Uterus (tissue), 3 donors: ENCODE measurements at regions not wholly inside any gene's neighbourhood (a gene's known extent, or its start where the extent isn't known, plus 50 kb on each side); places are given as distances from the start of the nearest gene placed in this dataset.
A peak's percentile ranks its signal among the peaks of the same experiment; 100 is the strongest.

Source experiments
- DNase-seq, 2 donors: peaks; one replicate each; pipeline ENCODE4 v3.0.0-alpha.2; 2019 to 2020
- H3K27ac ChIP-seq, 2 donors: fragments of 200-600 bp; sonication (generic); 1 replicate in 1 of 2; 2 replicates in 1 of 2; pipeline ENCODE4 v1.5.1; 2016 to 2018
- H3K27me3 ChIP-seq, 2 donors: fragments of 200-600 bp; sonication (generic); one replicate each; pipeline ENCODE4 v1.5.1; 2018 to 2019; ENCODE audit warnings: control low read depth in 1 of 2
- H3K36me3 ChIP-seq, 2 donors: fragments of 200-600 bp; sonication (generic); one replicate each; pipeline ENCODE4 v1.5.1; 2019; ENCODE audit warnings: control low read depth in 1 of 2
- H3K4me1 ChIP-seq, 2 donors: fragments of 200-600 bp; sonication (generic); one replicate each; pipeline ENCODE4 v1.5.1; 2018 to 2019; ENCODE audit warnings: control low read depth in 1 of 2
- H3K4me3 ChIP-seq, 2 donors: fragments of 200-600 bp; sonication (generic); 1 replicate in 1 of 2; 2 replicates in 1 of 2; pipeline ENCODE4 v1.5.1; 2018 to 2019; ENCODE audit warnings: mild to moderate bottlenecking in 1 of 2
- H3K9me3 ChIP-seq, 2 donors: fragments of 200-600 bp; sonication (generic); one replicate each; pipeline ENCODE4 v1.5.1; 2019; ENCODE audit warnings: control low read depth in 1 of 2
- CTCF ChIP-seq, 4 experiments: fragments of 200-600 bp in 2 of 4; fragments of 450-650 bp in 2 of 4; sonication (generic) in 2 of 4; IDR thresholded peaks; one replicate each; pipeline ENCODE4 v1.5.1; 2016 to 2019; ENCODE audit warnings: antibody characterized with exemption in 4 of 4, mild to moderate bottlenecking in 2 of 4, moderate library complexity in 1 of 4
- POLR2A ChIP-seq, 2 donors: fragments of 450-650 bp; IDR thresholded peaks; one replicate each; pipeline ENCODE4 v1.6.1; 2016; ENCODE audit warnings: antibody characterized with exemption in 2 of 2, mild to moderate bottlenecking in 1 of 2, moderate library complexity in 1 of 2
- intact Hi-C: fragments of 100-400 bp; cut with DNase I; formaldehyde crosslinking; loops from one replicate; pipeline ENCODE4 v1.15.1; 2023; ENCODE audit warnings: low total_unique reads
- donor health status: DM: yes; HTN: yes; CAD: no.

- H3K27me3 ChIP-seq, result no peaks in the 10 kb centered on the region
- H3K36me3 ChIP-seq, result no peaks in the 10 kb centered on the region
- TF ChIP-seq CTCF (IDR thresholded peaks at IDR 0.05), result no peak
- TF ChIP-seq POLR2A (IDR thresholded peaks at IDR 0.05), result no peak
- no peak for DNase-seq
- no peak overlapping the region for H3K4me3 ChIP-seq
- no peaks in the 10 kb centered on the region for H3K4me1 ChIP-seq
- H3K9me3 ChIP-seq, result no peaks in the 10 kb centered on the region
- intact Hi-C loops, result no loop called here
- no peak overlapping the region for H3K27ac ChIP-seq
These were observed 420.1 kb downstream of the IRX1 start for GRCh38 chr5:4015709-4016108.

- no peak for DNase-seq
- H3K4me3 ChIP-seq, result no peak overlapping the region
- no peaks in the 10 kb centered on the region for H3K27me3 ChIP-seq
- no peak overlapping the region for H3K27ac ChIP-seq
- H3K9me3 ChIP-seq, result no peaks in the 10 kb centered on the region
- no peaks in the 10 kb centered on the region for H3K36me3 ChIP-seq
- H3K4me1 ChIP-seq, result no peaks in the 10 kb centered on the region
- no peak for TF ChIP-seq POLR2A (IDR thresholded peaks at IDR 0.05)
- no peak for TF ChIP-seq CTCF (IDR thresholded peaks at IDR 0.05)
- intact Hi-C loops, result no loop called here
These were observed 421.6 kb downstream of the IRX1 start for GRCh38 chr5:4017076-4017803.

GRCh38 chr5:4018007-4018406 is 422.4 kb downstream of the IRX1 start:
- TF ChIP-seq POLR2A (IDR thresholded peaks at IDR 0.05) (no peak), CTCF (IDR thresholded peaks at IDR 0.05) (no peak)
- Histone ChIP-seq H3K4me1 (no peaks in the 10 kb centered on the region), H3K4me3 (no peak overlapping the region), H3K9me3 (no peaks in the 10 kb centered on the region), H3K27me3 (no peaks in the 10 kb centered on the region), H3K36me3 (no peaks in the 10 kb centered on the region), H3K27ac (no peak overlapping the region)
- intact Hi-C loops, result no loop called here
- no peak for DNase-seq

GRCh38 chr5:4019009-4019769 is 423.6 kb downstream of the IRX1 start:
- TF ChIP-seq CTCF (IDR thresholded peaks at IDR 0.05) (no peak), POLR2A (IDR thresholded peaks at IDR 0.05) (no peak)
- no peak overlapping the region for H3K27ac ChIP-seq
- DNase-seq, result no peak
- no peaks in the 10 kb centered on the region for H3K36me3 ChIP-seq
- H3K4me3 ChIP-seq, result no peak overlapping the region
- no peaks in the 10 kb centered on the region for H3K4me1 ChIP-seq
- intact Hi-C loops, result no loop called here
- no peaks in the 10 kb centered on the region for H3K27me3 ChIP-seq
- no peaks in the 10 kb centered on the region for H3K9me3 ChIP-seq

- Histone ChIP-seq H3K4me1 (no peaks in the 10 kb centered on the region), H3K9me3 (no peaks in the 10 kb centered on the region), H3K27ac (peak overlapping the region in 1 of 2 donors; percentile 37), H3K27me3 (no peaks in the 10 kb centered on the region), H3K4me3 (no peak overlapping the region), H3K36me3 (no peaks in the 10 kb centered on the region)
- intact Hi-C loops, result no loop called here
- TF ChIP-seq CTCF (IDR thresholded peaks at IDR 0.05), result no peak
- no peak for TF ChIP-seq POLR2A (IDR thresholded peaks at IDR 0.05)
- no peak for DNase-seq
These were observed 424.2 kb downstream of the IRX1 start for GRCh38 chr5:4019841-4020240.
